Kidney epithelial cell (primary cell): ENCODE measurements at regions not wholly inside any gene's neighbourhood (a gene's known extent, or its start where the extent isn't known, plus 50 kb on each side); places are given as distances from the start of the nearest gene placed in this dataset.

ENCODE experiments used
- DNase-seq: peaks from one replicate; pipeline ENCODE4 v3.0.0-alpha.2; 2010; ENCODE audit warnings: low read depth
- H3K27me3 ChIP-seq: 2 replicates; pipeline ENCODE4 v1.6.0; 2011; ENCODE audit warnings: low read length; ENCODE audit not compliant: control insufficient read depth, insufficient read depth
- H3K36me3 ChIP-seq: 2 replicates; pipeline ENCODE4 v1.5.1; 2011; ENCODE audit warnings: low read length; ENCODE audit not compliant: control insufficient read depth, insufficient read depth
- H3K4me3 ChIP-seq: 2 replicates; pipeline ENCODE4 v1.5.1; 2011; ENCODE audit warnings: low read depth, mild to moderate bottlenecking, control low read depth, low read length
- TF ChIP-seq, protein P1 (sequence below): IDR thresholded peaks from 2 replicates; pipeline ENCODE4 v1.5.1; 2011; ENCODE audit warnings: mild to moderate bottlenecking, moderate library complexity, low read length, control low read depth, inconsistent platforms; ENCODE audit not compliant: insufficient read depth, poor library complexity, severe bottlenecking

DNA sequence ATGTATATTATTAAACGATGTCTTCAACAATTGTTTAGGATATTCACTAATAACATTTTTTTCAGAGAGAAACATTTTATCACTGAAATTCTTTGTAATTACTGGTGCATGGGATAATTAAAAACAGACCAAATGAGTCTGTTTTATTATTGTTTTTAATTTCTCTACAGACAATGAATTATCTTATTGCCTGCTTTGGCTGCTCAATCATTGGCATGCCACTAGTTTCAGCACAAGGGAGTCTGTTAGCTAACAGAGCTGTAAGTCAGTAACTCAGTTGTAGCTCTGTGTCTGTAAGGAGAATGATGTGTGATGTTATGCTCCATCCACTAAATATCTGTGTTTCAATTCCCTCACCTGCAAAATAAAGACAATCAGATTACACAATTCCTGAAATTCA, 443.9 kb downstream of the PRR16 start:
- Histone ChIP-seq H3K4me3 (no peak overlapping the region), H3K36me3 (no peaks in the 10 kb centered on the region), H3K27me3 (no peaks in the 10 kb centered on the region)
- DNase-seq = no peak
- TF ChIP-seq, protein P1, sequence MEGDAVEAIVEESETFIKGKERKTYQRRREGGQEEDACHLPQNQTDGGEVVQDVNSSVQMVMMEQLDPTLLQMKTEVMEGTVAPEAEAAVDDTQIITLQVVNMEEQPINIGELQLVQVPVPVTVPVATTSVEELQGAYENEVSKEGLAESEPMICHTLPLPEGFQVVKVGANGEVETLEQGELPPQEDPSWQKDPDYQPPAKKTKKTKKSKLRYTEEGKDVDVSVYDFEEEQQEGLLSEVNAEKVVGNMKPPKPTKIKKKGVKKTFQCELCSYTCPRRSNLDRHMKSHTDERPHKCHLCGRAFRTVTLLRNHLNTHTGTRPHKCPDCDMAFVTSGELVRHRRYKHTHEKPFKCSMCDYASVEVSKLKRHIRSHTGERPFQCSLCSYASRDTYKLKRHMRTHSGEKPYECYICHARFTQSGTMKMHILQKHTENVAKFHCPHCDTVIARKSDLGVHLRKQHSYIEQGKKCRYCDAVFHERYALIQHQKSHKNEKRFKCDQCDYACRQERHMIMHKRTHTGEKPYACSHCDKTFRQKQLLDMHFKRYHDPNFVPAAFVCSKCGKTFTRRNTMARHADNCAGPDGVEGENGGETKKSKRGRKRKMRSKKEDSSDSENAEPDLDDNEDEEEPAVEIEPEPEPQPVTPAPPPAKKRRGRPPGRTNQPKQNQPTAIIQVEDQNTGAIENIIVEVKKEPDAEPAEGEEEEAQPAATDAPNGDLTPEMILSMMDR = no peak

DNA sequence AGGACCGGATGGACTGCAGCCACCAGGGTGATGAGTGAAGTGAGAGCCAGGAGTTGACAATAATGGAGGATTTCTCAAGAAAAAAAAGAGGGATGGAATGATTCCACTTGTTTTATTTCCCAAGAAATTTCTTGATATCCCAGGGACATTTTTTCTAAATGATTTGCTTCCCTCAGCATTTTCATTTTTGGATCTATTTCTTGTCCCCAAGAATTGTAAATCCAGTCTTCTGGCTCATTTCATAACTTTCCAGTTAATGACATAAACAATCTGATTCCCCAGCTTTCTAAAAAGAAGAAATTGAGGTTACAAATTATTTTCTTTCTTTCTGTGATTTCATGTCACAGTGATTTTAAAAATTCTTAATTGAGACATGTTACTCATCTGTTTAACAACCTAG, 446.5 kb downstream of the PRR16 start:
- Histone ChIP-seq H3K4me3 (no peak overlapping the region), H3K27me3 (no peaks in the 10 kb centered on the region), H3K36me3 (no peaks in the 10 kb centered on the region)
- TF ChIP-seq, protein P1 = no peak
- DNase-seq = no peak

DNA sequence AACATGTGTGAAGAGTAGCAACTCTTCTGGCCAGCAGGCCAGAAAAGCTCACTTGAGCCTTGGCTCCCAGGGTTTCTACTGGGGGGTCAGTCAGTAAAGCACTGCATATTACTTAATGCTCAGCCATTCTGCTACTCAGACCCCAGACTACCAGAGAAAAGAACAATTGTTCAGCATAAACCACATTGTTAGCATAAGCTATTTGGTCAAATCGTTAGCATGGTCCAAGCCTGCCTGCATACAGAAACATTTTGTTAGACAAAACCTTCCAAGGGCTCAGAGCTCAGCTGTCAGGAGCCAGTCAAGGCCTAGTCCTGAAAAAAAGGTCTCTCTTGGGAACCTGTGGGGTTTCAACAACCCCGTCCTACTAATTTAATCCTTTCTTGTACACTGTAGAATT, 449.3 kb downstream of the PRR16 start:
- H3K4me3 ChIP-seq = no peak overlapping the region
- no peaks in the 10 kb centered on the region for H3K27me3 ChIP-seq
- no peak for DNase-seq
- TF ChIP-seq, protein P1 = no peak
- no peaks in the 10 kb centered on the region for H3K36me3 ChIP-seq

DNA sequence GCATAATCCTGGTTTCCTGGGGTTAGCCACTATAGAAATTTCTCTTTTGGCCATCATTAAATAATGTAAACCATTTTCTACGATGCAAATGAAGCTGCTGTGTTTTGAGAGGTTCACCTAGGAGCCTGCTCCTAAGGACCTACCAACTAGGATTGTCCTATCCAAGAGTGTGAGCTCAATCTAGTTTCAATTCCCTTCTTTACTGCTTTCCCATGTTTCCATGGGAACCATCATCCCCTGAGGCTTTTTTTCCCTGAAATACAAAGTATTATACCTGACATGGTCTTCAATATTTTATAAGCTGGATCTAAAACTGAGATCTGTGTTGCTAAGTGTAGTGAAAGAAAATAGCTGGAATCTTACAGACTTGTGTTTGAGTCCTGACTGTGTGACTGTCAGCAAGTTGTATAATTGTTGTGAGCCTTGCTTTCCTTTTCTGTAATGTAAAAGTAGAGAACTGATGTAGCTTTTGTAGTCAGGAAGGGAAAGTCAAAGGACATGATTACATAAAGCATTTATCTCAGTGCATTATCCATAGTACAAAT, 453.2 kb downstream of the PRR16 start:
- DNase-seq = no peak
- TF ChIP-seq, protein P1 = no peak
- H3K36me3 ChIP-seq = no peaks in the 10 kb centered on the region
- H3K4me3 ChIP-seq = no peak overlapping the region
- no peaks in the 10 kb centered on the region for H3K27me3 ChIP-seq

DNA sequence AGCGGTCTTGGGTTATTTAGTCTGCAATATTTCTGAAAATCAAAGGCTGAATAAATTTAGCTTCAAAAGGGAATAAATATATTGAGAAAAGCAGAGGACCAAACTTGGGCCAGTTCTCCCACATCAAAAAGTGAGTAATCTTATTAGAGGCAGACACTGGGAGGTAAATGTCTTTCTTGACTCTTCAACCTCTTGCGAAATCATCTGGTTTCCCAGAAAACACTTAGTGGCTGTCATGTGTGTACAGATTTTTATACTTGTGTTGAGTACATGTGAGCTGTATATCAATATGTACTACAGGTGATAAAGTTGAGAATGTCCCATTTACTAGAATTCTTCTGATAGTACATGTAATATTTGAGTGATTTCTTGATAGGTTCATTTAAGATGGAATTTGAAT, 454.9 kb downstream of the PRR16 start:
- H3K36me3 ChIP-seq = no peaks in the 10 kb centered on the region
- H3K27me3 ChIP-seq = no peaks in the 10 kb centered on the region
- TF ChIP-seq, protein P1 = no peak
- H3K4me3 ChIP-seq = no peak overlapping the region
- DNase-seq = no peak

DNA sequence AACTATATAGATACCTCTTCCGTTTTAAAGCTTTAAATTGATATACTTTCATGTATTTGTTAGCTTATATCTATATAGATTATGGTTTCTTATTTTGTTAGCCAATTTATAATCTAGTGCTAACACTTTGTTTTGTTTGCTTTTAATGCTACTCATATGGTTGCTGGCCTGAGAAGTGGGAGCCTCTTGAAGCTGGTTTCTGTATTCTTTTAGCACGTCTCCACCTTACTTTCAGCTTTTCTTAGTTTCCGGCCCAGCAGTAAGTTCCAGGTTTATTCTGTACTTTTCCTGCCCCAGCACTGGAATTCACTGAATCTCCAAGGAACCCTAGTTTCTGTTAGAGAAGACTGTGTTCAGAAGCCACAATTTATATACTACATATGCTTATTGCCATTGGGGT, 458.9 kb downstream of the PRR16 start:
- H3K4me3 ChIP-seq = no peak overlapping the region
- TF ChIP-seq, protein P1 = no peak
- no peaks in the 10 kb centered on the region for H3K36me3 ChIP-seq
- no peak for DNase-seq
- H3K27me3 ChIP-seq = no peaks in the 10 kb centered on the region
